HUES64 (cell line): ENCODE measurements at regions not wholly inside any gene's neighbourhood (a gene's known extent, or its start where the extent isn't known, plus 50 kb on each side); places are given as distances from the start of the nearest gene placed in this dataset.
"Not testable (repeated sequence)": the region's sequence is repeated elsewhere in the genome, so short reads cannot be mapped to it uniquely, and the experiment has no call there.

Source experiments
- H3K27ac ChIP-seq: 2 replicates; pipeline ENCODE4 v1.7.0; 2013; ENCODE audit warnings: low read depth, low read length, inconsistent platforms
- H3K27me3 ChIP-seq: 2 replicates; pipeline ENCODE4 v1.6.1; 2013; ENCODE audit warnings: mild to moderate bottlenecking, low read length; ENCODE audit not compliant: insufficient read depth
- H3K36me3 ChIP-seq: 2 replicates; pipeline ENCODE4 v1.6.1; 2013; ENCODE audit warnings: mild to moderate bottlenecking, low read length; ENCODE audit not compliant: insufficient read depth
- H3K4me1 ChIP-seq: 2 replicates; pipeline ENCODE4 v1.6.1; 2013; ENCODE audit warnings: mild to moderate bottlenecking, low read length, moderate library complexity; ENCODE audit not compliant: insufficient read depth
- H3K4me3 ChIP-seq: 2 replicates; pipeline ENCODE4 v1.5.1; 2013; ENCODE audit warnings: mild to moderate bottlenecking, low read length, moderate library complexity
- H3K9ac ChIP-seq: 2 replicates; pipeline ENCODE4 v1.6.1; 2013; ENCODE audit warnings: mild to moderate bottlenecking, low read depth, low read length
- H3K9me3 ChIP-seq: 2 replicates; pipeline ENCODE4 v1.6.1; 2013; ENCODE audit warnings: low read depth, low read length; ENCODE audit not compliant: insufficient read depth
- WGBS: fragments of 150-250, 120-280 bp; methylation state at CpG from one replicate; pipeline ENCODE4 v1.1.7; 2013; ENCODE audit warnings: missing lambda C conversion rate; 5-methylcytosine and 5-hydroxymethylcytosine counted together

DNA sequence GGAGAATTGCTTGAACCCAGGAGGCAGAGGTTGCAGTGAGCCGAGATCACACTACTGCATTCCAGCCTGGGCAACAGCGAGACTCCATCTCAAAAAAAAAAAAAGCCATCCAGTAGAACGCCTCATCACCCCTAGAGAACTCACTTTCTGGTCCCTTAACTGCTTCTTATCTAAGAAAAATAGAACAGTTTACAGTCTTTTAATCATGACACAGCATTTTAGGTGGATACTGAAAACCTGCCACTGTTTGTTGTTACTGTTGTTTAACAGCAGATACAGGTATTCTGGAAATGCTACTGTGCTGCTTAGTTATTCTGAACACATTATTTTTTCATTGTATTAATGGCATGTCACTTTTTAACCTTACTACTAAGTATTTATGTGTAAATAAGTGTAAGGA is 624.3 kb upstream of the GHITM start:
- H3K9ac ChIP-seq = no peak overlapping the region
- WGBS = 84% methylated on average over 3 of the region's 3 CpGs
- H3K9me3 ChIP-seq = no peaks in the 10 kb centered on the region
- H3K27me3 ChIP-seq = no peaks in the 10 kb centered on the region
- no peak overlapping the region for H3K4me3 ChIP-seq
- no peak overlapping the region for H3K27ac ChIP-seq
- no peaks in the 10 kb centered on the region for H3K4me1 ChIP-seq
- no peaks in the 10 kb centered on the region for H3K36me3 ChIP-seq

DNA sequence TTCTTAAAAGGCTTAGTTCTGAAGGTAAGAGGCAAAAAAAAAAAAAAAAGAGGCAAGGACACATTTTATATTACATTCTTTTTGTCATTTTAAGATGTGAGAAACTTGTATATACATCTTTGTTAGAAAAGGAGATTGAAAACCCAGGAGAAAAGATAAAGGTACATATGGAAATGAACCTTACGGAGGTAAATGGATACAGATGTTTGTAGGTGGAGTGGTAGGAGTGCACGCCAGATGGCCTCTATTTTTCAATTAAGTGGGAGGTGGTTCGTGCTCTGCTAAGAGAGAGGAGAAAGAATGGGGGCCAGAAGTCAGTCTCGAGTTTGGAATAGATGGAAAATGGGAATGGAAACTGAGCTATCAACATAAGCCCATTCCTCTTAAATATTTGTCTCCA is 622.5 kb upstream of the GHITM start:
- Histone ChIP-seq H3K9me3 (no peaks in the 10 kb centered on the region), H3K4me3 (no peak overlapping the region), H3K36me3 (no peaks in the 10 kb centered on the region), H3K27me3 (no peaks in the 10 kb centered on the region), H3K27ac (no peak overlapping the region), H3K4me1 (no peaks in the 10 kb centered on the region), H3K9ac (no peak overlapping the region)
- 76% methylated on average over 4 of the region's 4 CpGs for WGBS

GRCh38 chr10:83517456-83517855 is 621.9 kb upstream of the GHITM start:
- H3K4me1 ChIP-seq = no peaks in the 10 kb centered on the region
- H3K27ac ChIP-seq = no peak overlapping the region
- H3K9me3 ChIP-seq = no peaks in the 10 kb centered on the region
- no peak overlapping the region for H3K4me3 ChIP-seq
- no peaks in the 10 kb centered on the region for H3K36me3 ChIP-seq
- WGBS = 92% methylated on average over 1 of the region's 1 CpG
- no peak overlapping the region for H3K9ac ChIP-seq
- H3K27me3 ChIP-seq = no peaks in the 10 kb centered on the region

DNA sequence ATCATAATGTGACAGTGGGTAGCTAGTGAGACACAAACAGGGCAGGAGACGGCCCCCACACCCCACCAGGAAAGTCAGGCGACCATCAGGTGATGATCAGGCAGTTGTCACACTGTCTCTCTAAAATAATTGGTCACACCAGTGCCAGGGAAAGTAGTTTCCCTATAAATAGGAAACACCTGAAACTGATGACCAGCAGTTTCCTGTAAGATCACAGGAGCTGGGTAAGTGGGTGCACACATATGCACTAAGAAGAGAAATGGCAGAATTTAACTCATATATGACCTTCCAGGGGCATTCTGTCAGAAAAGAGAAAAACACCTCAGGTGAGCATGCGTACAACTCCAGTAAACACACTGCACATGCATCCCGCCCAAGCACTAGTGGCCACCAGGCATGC is 620.5 kb upstream of the GHITM start:
- Histone ChIP-seq H3K9ac (no peak overlapping the region), H3K9me3 (no peaks in the 10 kb centered on the region), H3K4me1 (no peaks in the 10 kb centered on the region), H3K4me3 (no peak overlapping the region), H3K27me3 (no peaks in the 10 kb centered on the region), H3K27ac (no peak overlapping the region), H3K36me3 (no peaks in the 10 kb centered on the region)
- 92% methylated on average over 4 of the region's 4 CpGs for WGBS

GRCh38 chr10:83520386-83520785 is 618.9 kb upstream of the GHITM start:
- not testable (repeated sequence) for H3K9ac ChIP-seq, H3K27ac ChIP-seq, H3K9me3 ChIP-seq, H3K4me1 ChIP-seq, H3K27me3 ChIP-seq, H3K36me3 ChIP-seq, H3K4me3 ChIP-seq
- 93% methylated on average over 11 of the region's 11 CpGs for WGBS

DNA sequence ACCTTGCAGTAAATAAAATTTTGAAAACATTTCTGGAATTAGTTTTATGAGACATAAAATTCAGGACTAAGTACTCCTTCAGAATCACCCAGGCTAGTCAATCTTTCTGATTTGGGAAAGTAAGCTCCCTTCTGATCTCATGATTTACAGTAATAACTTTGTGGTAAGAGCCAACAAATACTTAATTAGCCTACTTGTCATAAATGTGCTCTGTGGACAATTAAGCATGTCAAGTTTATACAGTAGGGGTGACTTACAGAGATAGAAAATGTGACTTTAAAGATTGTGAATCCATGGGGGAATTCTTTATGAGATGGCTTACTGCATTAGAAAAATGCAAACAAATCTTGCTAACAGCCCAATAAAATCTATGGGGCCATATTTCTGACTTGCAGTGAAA is 616.9 kb upstream of the GHITM start:
- Histone ChIP-seq H3K4me1 (no peaks in the 10 kb centered on the region), H3K36me3 (no peaks in the 10 kb centered on the region), H3K27ac (no peak overlapping the region), H3K9ac (no peak overlapping the region), H3K4me3 (no peak overlapping the region), H3K27me3 (no peaks in the 10 kb centered on the region), H3K9me3 (no peaks in the 10 kb centered on the region)

DNA sequence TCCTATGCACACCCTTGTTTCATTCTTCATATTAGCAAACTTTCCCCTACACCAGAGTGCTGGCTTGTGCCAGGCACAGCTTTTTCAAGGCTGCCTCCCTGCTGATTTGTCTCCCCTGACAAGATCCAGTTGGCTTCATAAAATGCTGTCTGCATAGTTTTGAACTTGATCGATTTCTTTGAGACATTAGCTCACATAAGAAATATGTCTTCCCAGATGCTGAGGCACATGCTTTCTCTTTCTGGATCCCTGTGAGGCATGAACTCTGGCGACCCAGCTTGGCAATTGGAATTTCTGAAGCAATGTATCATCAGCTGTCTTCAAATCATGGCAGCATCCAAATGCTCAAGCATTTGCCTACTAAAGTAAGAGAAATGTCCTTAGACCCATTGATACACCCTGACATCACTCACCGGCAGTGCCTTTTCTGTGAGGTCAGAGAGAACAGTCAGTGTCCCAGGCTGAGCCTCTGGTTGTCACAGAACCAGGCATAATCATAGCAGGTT is 616.4 kb upstream of the GHITM start:
- Histone ChIP-seq H3K9me3 (no peaks in the 10 kb centered on the region), H3K27ac (no peak overlapping the region), H3K27me3 (no peaks in the 10 kb centered on the region), H3K36me3 (no peaks in the 10 kb centered on the region), H3K4me1 (no peaks in the 10 kb centered on the region), H3K4me3 (no peak overlapping the region), H3K9ac (no peak overlapping the region)
- 89% methylated on average over 3 of the region's 3 CpGs for WGBS

DNA sequence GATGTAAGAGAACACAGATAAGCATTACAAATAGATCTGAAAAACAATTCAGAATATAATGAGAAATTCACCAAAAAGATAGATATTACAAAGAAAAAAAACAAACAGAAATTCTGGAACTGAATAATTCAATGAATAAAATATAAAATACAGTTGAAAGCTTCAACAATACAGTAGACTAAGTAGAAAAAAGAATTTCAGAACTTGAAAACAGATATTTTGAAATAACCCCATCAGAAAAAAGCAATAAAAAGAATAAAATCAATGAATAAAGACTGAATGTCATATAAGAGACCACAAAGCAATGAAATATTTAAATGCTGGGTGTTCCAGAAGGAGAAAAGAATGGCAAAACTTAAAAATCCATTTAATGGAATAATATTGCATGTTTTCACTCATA is 611.4 kb upstream of the GHITM start:
- H3K27ac ChIP-seq = no peak overlapping the region
- 0 out of 2 replicates have a peak, but pooled peaks cover 3% of the 10 kb centered on the region for H3K9me3 ChIP-seq
- H3K9ac ChIP-seq = no peak overlapping the region
- no peaks in the 10 kb centered on the region for H3K4me1 ChIP-seq
- H3K36me3 ChIP-seq = no peaks in the 10 kb centered on the region
- no peaks in the 10 kb centered on the region for H3K27me3 ChIP-seq
- no peak overlapping the region for H3K4me3 ChIP-seq

DNA sequence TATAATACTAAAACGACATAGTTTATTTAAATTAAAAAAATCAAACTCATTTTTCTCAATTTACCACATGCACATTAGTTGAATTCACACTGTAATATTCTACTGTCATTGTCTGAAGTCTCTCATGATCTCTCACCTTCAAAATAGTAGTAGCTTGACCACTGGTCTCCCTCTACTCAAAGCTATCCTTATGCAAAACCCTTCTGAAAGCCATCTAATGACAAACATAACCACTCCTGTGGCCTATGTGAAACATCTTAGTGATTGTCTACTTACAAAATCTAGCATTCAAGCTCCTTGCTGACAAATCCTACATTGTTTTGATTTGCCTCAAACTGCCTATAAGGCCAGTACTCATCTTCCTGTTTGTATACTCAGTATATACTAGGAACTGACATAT is 606.0 kb upstream of the GHITM start:
- H3K9me3 ChIP-seq = 0 out of 2 replicates have a peak, but pooled peaks cover 3% of the 10 kb centered on the region
- no peak overlapping the region for H3K27ac ChIP-seq
- WGBS = 86% methylated on average over 1 of the region's 1 CpG
- no peaks in the 10 kb centered on the region for H3K36me3 ChIP-seq
- no peak overlapping the region for H3K9ac ChIP-seq
- H3K4me1 ChIP-seq = no peaks in the 10 kb centered on the region
- no peak overlapping the region for H3K4me3 ChIP-seq
- H3K27me3 ChIP-seq = no peaks in the 10 kb centered on the region

GRCh38 chr10:83536426-83536825 is 602.9 kb upstream of the GHITM start:
- Histone ChIP-seq H3K9me3 (no peaks in the 10 kb centered on the region), H3K36me3 (no peaks in the 10 kb centered on the region), H3K4me1 (peaks cover 9% of the 10 kb centered on the region), H3K9ac (no peak overlapping the region), H3K27ac (no peak overlapping the region), H3K4me3 (no peak overlapping the region), H3K27me3 (no peaks in the 10 kb centered on the region)
- WGBS = 84% methylated on average over 4 of the region's 4 CpGs

- no peak overlapping the region for H3K9ac ChIP-seq
- H3K4me1 ChIP-seq = peaks cover 14% of the 10 kb centered on the region
- no peaks in the 10 kb centered on the region for H3K36me3 ChIP-seq
- no peaks in the 10 kb centered on the region for H3K9me3 ChIP-seq
- H3K27ac ChIP-seq = no peak overlapping the region
- H3K27me3 ChIP-seq = no peaks in the 10 kb centered on the region
- no peak overlapping the region for H3K4me3 ChIP-seq
Measured at GRCh38 chr10:83538047-83538446, 601.3 kb upstream of the GHITM start.

DNA sequence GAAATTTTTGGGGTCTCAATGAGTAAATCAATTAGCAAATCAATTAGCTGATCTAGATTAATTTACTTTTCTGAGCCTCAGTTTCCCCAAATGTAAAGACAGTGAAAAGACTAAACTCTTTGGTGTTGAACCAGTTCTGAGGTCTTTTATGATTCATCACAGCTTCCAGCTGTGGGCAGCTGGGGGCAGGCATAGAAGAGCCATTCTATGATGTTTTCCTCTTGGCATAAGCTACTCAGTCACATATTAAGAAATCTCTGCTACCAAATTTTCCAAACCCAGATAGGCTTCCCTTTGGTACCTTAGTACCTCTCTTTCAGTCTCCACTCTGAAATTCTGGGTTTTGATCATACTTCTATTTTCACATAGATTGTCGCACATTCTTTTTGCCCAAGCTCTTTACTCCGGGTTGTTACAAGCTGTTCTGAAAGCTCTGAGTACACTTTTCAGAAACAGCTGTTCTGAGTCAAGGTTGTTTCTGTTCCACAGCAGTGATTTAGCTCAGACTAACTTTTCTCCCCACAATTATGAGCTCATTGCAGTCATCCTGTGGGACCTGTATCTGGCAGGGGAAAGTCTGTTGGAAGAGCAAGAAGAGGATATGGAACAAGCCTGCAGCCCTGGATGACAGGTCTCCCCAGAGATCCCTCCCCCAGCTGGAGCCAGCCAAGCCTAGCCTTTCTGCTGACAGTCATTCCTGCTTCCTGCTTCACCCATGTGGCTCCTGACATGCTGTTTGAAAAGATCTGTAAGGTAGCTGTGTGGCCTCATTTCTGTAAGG is 599.6 kb upstream of the GHITM start:
- Histone ChIP-seq H3K9ac (no peak overlapping the region), H3K27ac (no peak overlapping the region; the same call in 1 of the 2 replicates), H3K4me3 (no peak overlapping the region), H3K36me3 (no peaks in the 10 kb centered on the region), H3K4me1 (peaks cover 24% of the 10 kb centered on the region), H3K9me3 (no peaks in the 10 kb centered on the region), H3K27me3 (no peaks in the 10 kb centered on the region)
- 98% methylated on average over 2 of the region's 2 CpGs for WGBS
